K562 (cell line): ENCODE measurements at regions not wholly inside any gene's neighbourhood (a gene's known extent, or its start where the extent isn't known, plus 50 kb on each side); places are given as distances from the start of the nearest gene placed in this dataset.

Experiments used
- ATAC-seq: fragments of 200-7000 bp; cut with Tn5 transposase; 3 replicates; pipeline ENCODE4 v1.9.1; 2020; ENCODE audit warnings: moderate library complexity
- BruUV-seq: library from RNA; stranded (reverse); fragments of 400-500 nt; replicated peaks from 2 replicates; lab custom pipeline; 2021; lab: Mats Ljungman, UMichigan
- CTCF ChIA-PET: fragments of 300-600 bp; formaldehyde crosslinking; extraction: SDS; loops from one replicate; lab custom pipeline; 2021; ENCODE audit warnings: low intra/inter-chr PET ratio; lab: Yijun Ruan, JAX
- POLR2A ChIA-PET: fragments of 300-600, 350-650 bp; sonication (Branson Sonifier 250); formaldehyde crosslinking; extraction: SDS; loops from one replicate; lab custom pipeline; 2021; ENCODE audit warnings: antibody characterized with exemption, inconsistent platforms; lab: Yijun Ruan, JAX
- DNase-seq, 4 experiments: peaks; one replicate each; pipeline versions ENCODE4 v3.0.0 to v3.0.0-alpha.2; 2011 to 2018; ENCODE audit warnings: low spot score in 3 of 4, mixed read lengths in 3 of 4; ENCODE audit errors: extremely low read depth in 1 of 4
- FAIRE-seq: peaks from 2 replicates; lab custom pipeline; 2011; peaks lifted over from hg19 to GRCh38; lab: Jason Lieb, UNC
- H2AFZ ChIP-seq: 2 replicates; pipeline ENCODE4 v1.6.0; 2011; ENCODE audit warnings: low read depth, low read length, control low read depth, inconsistent platforms
- H3K27ac ChIP-seq: fragments of 200-600 bp; 3 replicates; pipeline ENCODE4 v1.8.0; 2011; ENCODE audit warnings: low read depth, mild to moderate bottlenecking, control low read depth, inconsistent platforms, low read length, moderate library complexity, mixed read lengths; ENCODE audit errors: extremely low read depth
- H3K27me3 ChIP-seq, 2 experiments: fragments of 300-600 bp in 1 of 2; 2 replicates in 1 of 2; 3 replicates in 1 of 2; pipeline versions ENCODE4 v1.6.0 to v1.8.0; 2011; ENCODE audit warnings: inconsistent platforms in 2 of 2, low read length in 2 of 2, mild to moderate bottlenecking in 1 of 2, mixed read lengths in 1 of 2, moderate library complexity in 1 of 2; ENCODE audit not compliant: control insufficient read depth in 2 of 2, insufficient read depth in 2 of 2
- H3K36me3 ChIP-seq: fragments of 300-600 bp; 3 replicates; pipeline ENCODE4 v1.8.0; 2011; ENCODE audit warnings: mild to moderate bottlenecking, low read length, inconsistent platforms; ENCODE audit not compliant: control insufficient read depth, insufficient read depth
- H3K4me1 ChIP-seq, 2 experiments: fragments of 200-600 bp in 1 of 2; replicated peaks in 1 of 2; 2 replicates in 1 of 2; 3 replicates in 1 of 2; pipeline versions ENCODE4 v1.5.1 to v1.8.0; 2011; ENCODE audit warnings: inconsistent platforms in 2 of 2, low read length in 2 of 2, mild to moderate bottlenecking in 1 of 2, mixed read lengths in 1 of 2, moderate library complexity in 1 of 2; ENCODE audit not compliant: control insufficient read depth in 2 of 2, insufficient read depth in 2 of 2
- H3K4me2 ChIP-seq: 2 replicates; pipeline ENCODE4 v1.6.1; 2011; ENCODE audit warnings: low read length, control low read depth, inconsistent platforms, mixed read lengths; ENCODE audit not compliant: insufficient read depth
- H3K4me3 ChIP-seq: fragments of 200-600 bp; sonication (generic), shearing (Covaris generic); 2 replicates; pipeline ENCODE4 v1.5.1; 2016; ENCODE audit warnings: control low read depth, inconsistent platforms
- H3K79me2 ChIP-seq: fragments of 200-600 bp; 3 replicates; pipeline ENCODE4 v1.8.0; 2011; ENCODE audit warnings: low read length, inconsistent platforms; ENCODE audit not compliant: control insufficient read depth, insufficient read depth
- H3K9ac ChIP-seq, 2 experiments: 2 replicates each; pipeline versions ENCODE4 v1.6.0 to v1.6.1; 2011; ENCODE audit warnings: low read depth in 2 of 2, low read length in 2 of 2, control low read depth in 1 of 2, inconsistent platforms in 1 of 2, mild to moderate bottlenecking in 1 of 2, mixed read lengths in 1 of 2; ENCODE audit not compliant: insufficient read depth in 1 of 2
- H3K9me1 ChIP-seq: one replicate; pipeline ENCODE4 v1.6.0; 2011; ENCODE audit warnings: inconsistent platforms, mild to moderate bottlenecking, low read length, moderate library complexity; ENCODE audit not compliant: control insufficient read depth, insufficient read depth
- H3K9me3 ChIP-seq: replicated peaks from 2 replicates; pipeline ENCODE4 v1.5.1; 2011; ENCODE audit warnings: low read depth, low read length, inconsistent platforms; ENCODE audit not compliant: control insufficient read depth, insufficient read depth
- H4K20me1 ChIP-seq: replicated peaks from 2 replicates; pipeline ENCODE4 v1.6.1; 2011; ENCODE audit warnings: low read length, inconsistent platforms, mixed read lengths; ENCODE audit not compliant: control insufficient read depth, insufficient read depth
- CAMTA2 ChIP-seq: fragments of 250-450 bp; sonication (Bioruptor Pico); conservative IDR thresholded peaks from 2 replicates; pipeline ENCODE4 v1.5.1; 2022
- CBX3 ChIP-seq, 2 experiments: IDR thresholded peaks; 1 replicate in 1 of 2; 2 replicates in 1 of 2; pipeline ENCODE4 v1.6.1; 2012; ENCODE audit warnings: inconsistent platforms in 2 of 2, low read length in 2 of 2, borderline replicate concordance in 1 of 2, control low read depth in 1 of 2
- NKRF ChIP-seq: fragments of 450-650 bp; IDR thresholded peaks from 2 replicates; pipeline ENCODE4 v1.6.1; 2016; ENCODE audit warnings: borderline replicate concordance
- RFX7 ChIP-seq: fragments of 250-450 bp; sonication (Bioruptor Pico); IDR thresholded peaks from 2 replicates; pipeline ENCODE4 v1.5.1; 2021; ENCODE audit warnings: mild to moderate bottlenecking
- ZNF561 ChIP-seq: fragments of 450-650 bp; formaldehyde crosslinking; conservative IDR thresholded peaks from 2 replicates; pipeline ENCODE4 v1.4.0; 2020; ENCODE audit warnings: mild to moderate bottlenecking, moderate library complexity
- WGBS: fragments of 100-300 bp; shearing (Covaris generic); methylation state at CpG from one replicate; pipeline ENCODE4 v1.1.6; 2016; ENCODE audit warnings: low coverage, mixed read lengths; ENCODE audit not compliant: insufficient coverage; ENCODE audit errors: missing lambda C conversion rate; 5-methylcytosine and 5-hydroxymethylcytosine counted together
- in situ Hi-C: fragments of 300-500 bp; cut with MboI; formaldehyde crosslinking; loops from 4 replicates; pipeline ENCODE4 v1.15.0; 2018; ENCODE audit warnings: inconsistent platforms, mixed read lengths
- intact Hi-C: fragments of 100-400 bp; cut with micrococcal nuclease; formaldehyde crosslinking; loops from 2 replicates; pipeline ENCODE4 v1.14.2; 2022
- TF ChIP-seq, protein P1 (sequence below): fragments of 250-450 bp; sonication (Bioruptor Pico); IDR thresholded peaks from 2 replicates; pipeline ENCODE4 v1.9.0; 2021; ENCODE audit warnings: mild to moderate bottlenecking

GRCh38 chr10:37687581-37687980 is 169.8 kb downstream of the ZNF248 start:
- no peak for ATAC-seq
- Histone ChIP-seq H4K20me1 (no peaks in the 10 kb centered on the region), H3K4me3 (no peak overlapping the region), H2AFZ (no peak overlapping the region), H3K27ac (no peak overlapping the region), H3K4me2 (no peak overlapping the region), H3K79me2 (no peaks in the 10 kb centered on the region), H3K27me3 (no peaks in the 10 kb centered on the region), H3K9me1 (no peaks in the 10 kb centered on the region), H3K36me3 (no peaks in the 10 kb centered on the region), H3K9ac (no peak overlapping the region), H3K4me1 (no peaks in the 10 kb centered on the region), H3K9me3 (no peaks in the 10 kb centered on the region)
- 0% methylated on average over 2 of the region's 3 CpGs for WGBS
- FAIRE-seq = no peak
- BruUV-seq = no TSS peak
- DNase-seq = no peak
- intact Hi-C loops = no loop called here
- TF ChIP-seq NKRF (no peak), RFX7 (no peak), CBX3 (IDR thresholded peaks at IDR 0.05; ENCODE audit: borderline replicate concordance in 1 of 2, low read length in 2 of 2) (no peak), CAMTA2 (CRISPR knock-in tag) (no peak), ZNF561 (no peak)
- TF ChIP-seq, protein P1, sequence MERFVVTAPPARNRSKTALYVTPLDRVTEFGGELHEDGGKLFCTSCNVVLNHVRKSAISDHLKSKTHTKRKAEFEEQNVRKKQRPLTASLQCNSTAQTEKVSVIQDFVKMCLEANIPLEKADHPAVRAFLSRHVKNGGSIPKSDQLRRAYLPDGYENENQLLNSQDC = no peak
- in situ Hi-C loops = no loop called here
- CTCF ChIA-PET = no interaction called here
- POLR2A ChIA-PET = no interaction called here
